IPS-11a (cell line): ENCODE measurements at regions not wholly inside any gene's neighbourhood (a gene's known extent, or its start where the extent isn't known, plus 50 kb on each side); places are given as distances from the start of the nearest gene placed in this dataset.

ENCODE experiments used
- H3K4me3 ChIP-seq: one replicate; pipeline ENCODE4 v1.5.1; 2013; ENCODE audit warnings: low read depth, low read length, control low read depth

GRCh38 chr6:37105148-37106050, 64.6 kb upstream of the PIM1 start:
- H3K4me3 ChIP-seq: no peak overlapping the region

- no peak overlapping the region for H3K4me3 ChIP-seq
Observed at GRCh38 chr6:37106051-37106363, 63.9 kb upstream of the PIM1 start.

- H3K4me3 ChIP-seq: no peak overlapping the region
Observed at GRCh38 chr6:37106554-37106953, 63.4 kb upstream of the PIM1 start.

GRCh38 chr6:37106982-37107491, 62.9 kb upstream of the PIM1 start:
- no peak overlapping the region for H3K4me3 ChIP-seq

GRCh38 chr6:37109714-37110499, 60.0 kb upstream of the PIM1 start:
- H3K4me3 ChIP-seq: no peak overlapping the region

- no peak overlapping the region for H3K4me3 ChIP-seq
Observed at GRCh38 chr6:37110500-37111461, 59.2 kb upstream of the PIM1 start.

GRCh38 chr6:37113976-37114375, 56.0 kb upstream of the PIM1 start:
- H3K4me3 ChIP-seq: no peak overlapping the region

GRCh38 chr6:37114612-37115011, 55.3 kb upstream of the PIM1 start:
- H3K4me3 ChIP-seq: no peak overlapping the region

GRCh38 chr6:37115236-37115895, 54.6 kb upstream of the PIM1 start:
- no peak overlapping the region for H3K4me3 ChIP-seq

GRCh38 chr6:37116326-37116725, 53.6 kb upstream of the PIM1 start:
- H3K4me3 ChIP-seq: no peak overlapping the region

- H3K4me3 ChIP-seq: no peak overlapping the region
Observed at GRCh38 chr6:37119387-37119886, 50.5 kb upstream of the PIM1 start.
